SK-N-SH treated with all-trans-retinoic acid at 6 μM for 48 hours (cell line): ENCODE measurements at regions not wholly inside any gene's neighbourhood (a gene's known extent, or its start where the extent isn't known, plus 50 kb on each side); places are given as distances from the start of the nearest gene placed in this dataset.

ENCODE experiments used
- ARNTL ChIP-seq: fragments of 450-650 bp; formaldehyde crosslinking; IDR thresholded peaks from 2 replicates; pipeline ENCODE4 v1.5.0; 2020; ENCODE audit warnings: low read depth, mild to moderate bottlenecking, moderate library complexity, borderline replicate concordance
- CSDC2 ChIP-seq: fragments of 250-450 bp; sonication (Bioruptor Pico); IDR thresholded peaks from 2 replicates; pipeline ENCODE4 v1.5.0; 2020; ENCODE audit warnings: mild to moderate bottlenecking, moderate library complexity
- ISL1 ChIP-seq: fragments of 250-450 bp; sonication (Bioruptor Pico); IDR thresholded peaks from 2 replicates; pipeline ENCODE4 v2.1.2; 2022; ENCODE audit warnings: mild to moderate bottlenecking, moderate library complexity
- PPARA ChIP-seq: fragments of 250-450 bp; sonication (Bioruptor Pico); IDR thresholded peaks from 2 replicates; pipeline ENCODE4 v1.5.0; 2020; ENCODE audit warnings: mild to moderate bottlenecking, borderline replicate concordance
- RARB ChIP-seq: fragments of 250-450 bp; sonication (Bioruptor Pico); IDR thresholded peaks from 2 replicates; pipeline ENCODE4 v1.8.0; 2021; ENCODE audit warnings: mild to moderate bottlenecking, moderate library complexity
- SNAI2 ChIP-seq: fragments of 250-450 bp; sonication (Bioruptor Pico); IDR thresholded peaks from 2 replicates; pipeline ENCODE4 v1.5.0; 2020; ENCODE audit warnings: mild to moderate bottlenecking, moderate library complexity
- TCF4 ChIP-seq: fragments of 250-450 bp; sonication (Bioruptor Pico); IDR thresholded peaks from 2 replicates; pipeline ENCODE4 v1.8.0; 2021; ENCODE audit warnings: mild to moderate bottlenecking, moderate library complexity, borderline replicate concordance
- ZFP3 ChIP-seq: fragments of 250-450 bp; sonication (Bioruptor Pico); IDR thresholded peaks from 2 replicates; pipeline ENCODE4 v1.5.0; 2020; ENCODE audit warnings: mild to moderate bottlenecking, moderate library complexity
- ZFP30 ChIP-seq: fragments of 450-650 bp; formaldehyde crosslinking; IDR thresholded peaks from 2 replicates; pipeline ENCODE4 v1.5.0; 2022; ENCODE audit warnings: mild to moderate bottlenecking, moderate library complexity
- ZNF70 ChIP-seq: fragments of 450-650 bp; formaldehyde crosslinking; IDR thresholded peaks from 2 replicates; pipeline ENCODE4 v1.5.0; 2020; ENCODE audit warnings: mild to moderate bottlenecking, moderate library complexity
- ZNF8 ChIP-seq: fragments of 450-650 bp; formaldehyde crosslinking; IDR thresholded peaks from 2 replicates; pipeline ENCODE4 v1.5.0; 2020; ENCODE audit warnings: mild to moderate bottlenecking, moderate library complexity
- TF ChIP-seq, protein P1 (sequence below): fragments of 250-450 bp; sonication (Bioruptor Pico); IDR thresholded peaks from 2 replicates; pipeline ENCODE4 v1.5.1; 2021; ENCODE audit warnings: mild to moderate bottlenecking, moderate library complexity
- TF ChIP-seq, protein P2 (sequence below): fragments of 250-450 bp; sonication (Bioruptor Pico); IDR thresholded peaks from 2 replicates; pipeline ENCODE4 v1.5.1; 2020; ENCODE audit warnings: low read depth, mild to moderate bottlenecking, moderate library complexity

DNA sequence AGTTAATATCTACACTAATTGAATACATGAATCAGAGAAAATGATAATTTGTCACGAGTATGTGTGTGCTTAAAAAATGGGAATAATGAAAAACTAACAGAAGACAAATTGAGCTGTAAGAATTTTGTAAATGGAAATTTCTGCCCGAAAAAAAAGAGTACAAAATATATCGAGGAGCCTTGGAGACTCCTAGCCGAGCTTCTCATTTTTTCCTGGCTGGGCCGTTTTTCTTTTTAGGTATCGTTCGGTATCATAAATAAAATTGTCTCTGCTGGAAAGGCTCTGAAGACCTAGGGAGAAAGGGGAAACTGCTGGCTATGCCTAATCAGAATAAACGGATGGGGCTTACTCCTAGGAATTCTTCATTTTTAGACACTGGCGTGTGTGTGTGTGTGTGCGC, 227.2 kb upstream of the RAG2 start:
- no peak for TF ChIP-seq ISL1 (CRISPR knock-in tag)
- no peak for TF ChIP-seq ZFP30 (CRISPR knock-in tag)
- no peak for TF ChIP-seq ZNF8 (CRISPR knock-in tag)
- TF ChIP-seq, protein P1, sequence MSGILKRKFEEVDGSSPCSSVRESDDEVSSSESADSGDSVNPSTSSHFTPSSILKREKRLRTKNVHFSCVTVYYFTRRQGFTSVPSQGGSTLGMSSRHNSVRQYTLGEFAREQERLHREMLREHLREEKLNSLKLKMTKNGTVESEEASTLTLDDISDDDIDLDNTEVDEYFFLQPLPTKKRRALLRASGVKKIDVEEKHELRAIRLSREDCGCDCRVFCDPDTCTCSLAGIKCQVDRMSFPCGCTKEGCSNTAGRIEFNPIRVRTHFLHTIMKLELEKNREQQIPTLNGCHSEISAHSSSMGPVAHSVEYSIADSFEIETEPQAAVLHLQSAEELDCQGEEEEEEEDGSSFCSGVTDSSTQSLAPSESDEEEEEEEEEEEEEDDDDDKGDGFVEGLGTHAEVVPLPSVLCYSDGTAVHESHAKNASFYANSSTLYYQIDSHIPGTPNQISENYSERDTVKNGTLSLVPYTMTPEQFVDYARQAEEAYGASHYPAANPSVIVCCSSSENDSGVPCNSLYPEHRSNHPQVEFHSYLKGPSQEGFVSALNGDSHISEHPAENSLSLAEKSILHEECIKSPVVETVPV = no peak
- TF ChIP-seq RARB (CRISPR knock-in tag) = no peak
- TF ChIP-seq TCF4 (CRISPR knock-in tag) = no peak
- TF ChIP-seq CSDC2 (CRISPR knock-in tag) = no peak
- no peak for TF ChIP-seq SNAI2
- TF ChIP-seq, protein P2, sequence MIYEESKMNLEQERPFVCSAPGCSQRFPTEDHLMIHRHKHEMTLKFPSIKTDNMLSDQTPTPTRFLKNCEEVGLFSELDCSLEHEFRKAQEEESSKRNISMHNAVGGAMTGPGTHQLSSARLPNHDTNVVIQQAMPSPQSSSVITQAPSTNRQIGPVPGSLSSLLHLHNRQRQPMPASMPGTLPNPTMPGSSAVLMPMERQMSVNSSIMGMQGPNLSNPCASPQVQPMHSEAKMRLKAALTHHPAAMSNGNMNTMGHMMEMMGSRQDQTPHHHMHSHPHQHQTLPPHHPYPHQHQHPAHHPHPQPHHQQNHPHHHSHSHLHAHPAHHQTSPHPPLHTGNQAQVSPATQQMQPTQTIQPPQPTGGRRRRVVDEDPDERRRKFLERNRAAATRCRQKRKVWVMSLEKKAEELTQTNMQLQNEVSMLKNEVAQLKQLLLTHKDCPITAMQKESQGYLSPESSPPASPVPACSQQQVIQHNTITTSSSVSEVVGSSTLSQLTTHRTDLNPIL (CRISPR knock-in tag) = no peak
- no peak for TF ChIP-seq PPARA (CRISPR knock-in tag)
- no peak for TF ChIP-seq ARNTL (CRISPR knock-in tag)
- no peak for TF ChIP-seq ZNF70 (CRISPR knock-in tag)
- TF ChIP-seq ZFP3 = no peak
